Occipital lobe (tissue), 1 donor: ENCODE measurements at regions not wholly inside any gene's neighbourhood (a gene's known extent, or its start where the extent isn't known, plus 50 kb on each side); places are given as distances from the start of the nearest gene placed in this dataset.

Source experiments
- DNase-seq: peaks from one replicate; lab custom pipeline; 2025; lab: John Stamatoyannopoulos, UW

GRCh38 chr4:177696438-177696966 lies 254.3 kb upstream of the AGA start:
- DNase-seq: no peak

- no peak for DNase-seq
Measured at GRCh38 chr4:177699365-177700213, 257.4 kb upstream of the AGA start.

GRCh38 chr4:177706916-177707315 lies 264.7 kb upstream of the AGA start:
- DNase-seq: no peak

- no peak for DNase-seq
Measured at GRCh38 chr4:177713454-177713853, 271.2 kb upstream of the AGA start.

GRCh38 chr4:177717407-177717806 lies 275.2 kb upstream of the AGA start:
- DNase-seq: no peak

- DNase-seq: no peak
Measured at GRCh38 chr4:177718514-177718913, 276.3 kb upstream of the AGA start.

- no peak for DNase-seq
Measured at GRCh38 chr4:177726111-177726510, 283.9 kb upstream of the AGA start.

GRCh38 chr4:177728361-177729152 lies 286.3 kb upstream of the AGA start:
- DNase-seq: no peak

GRCh38 chr4:177729681-177730080 lies 287.4 kb upstream of the AGA start:
- DNase-seq: no peak

- no peak for DNase-seq
Measured at GRCh38 chr4:177737387-177737940, 295.2 kb upstream of the AGA start.

GRCh38 chr4:177740563-177740962 lies 298.3 kb upstream of the AGA start:
- DNase-seq: no peak

GRCh38 chr4:177759729-177760128 lies 317.5 kb upstream of the AGA start:
- DNase-seq: no peak

GRCh38 chr4:177761692-177762091 lies 319.5 kb upstream of the AGA start:
- no peak for DNase-seq

- no peak for DNase-seq
Measured at GRCh38 chr4:177769155-177769554, 326.9 kb upstream of the AGA start.

GRCh38 chr4:177770776-177771175 lies 328.5 kb upstream of the AGA start:
- DNase-seq: no peak

- DNase-seq: no peak
Measured at GRCh38 chr4:177771645-177772044, 329.4 kb upstream of the AGA start.

GRCh38 chr4:177778623-177779022 lies 336.4 kb upstream of the AGA start:
- DNase-seq: no peak

GRCh38 chr4:177785000-177785399 lies 342.8 kb upstream of the AGA start:
- no peak for DNase-seq

- no peak for DNase-seq
Measured at GRCh38 chr4:177789610-177790009, 347.4 kb upstream of the AGA start.

GRCh38 chr4:177791188-177791587 lies 349.0 kb upstream of the AGA start:
- DNase-seq: no peak

- DNase-seq: no peak
Measured at GRCh38 chr4:177796841-177797240, 354.6 kb upstream of the AGA start.

- DNase-seq: no peak
Measured at GRCh38 chr4:177798161-177798560, 355.9 kb upstream of the AGA start.
